ENCODE measurements at regions not wholly inside any gene's neighbourhood (a gene's known extent, or its start where the extent isn't known, plus 50 kb on each side); places are given as distances from the start of the nearest gene placed in this dataset.

- 51 to 63% methylated on average over 3 of the region's 3 CpGs for WGBS, 2 donors
- Histone ChIP-seq H3K4me1 (no peaks in the 10 kb centered on the region), H3K4me3 (no peak overlapping the region), H3K9me3 (no peaks in the 10 kb centered on the region), H3K27ac (no peak overlapping the region), H3K36me3 (replicated peaks in 1 of 2; ENCODE audit: insufficient read depth in 1 of 2, low read depth in 2 of 2) (no peaks in the 10 kb centered on the region), H3K27me3 (no peaks in the 10 kb centered on the region)
- DNase-seq: no peak
- ATAC-seq: no peak
- no peak for TF ChIP-seq CTCF (IDR thresholded peaks at IDR 0.05)
- no peak for TF ChIP-seq POLR2A (IDR thresholded peaks at IDR 0.05)
- intact Hi-C loops (cut with DNase I): no loop called here
Measured at GRCh38 chr5:89097103-89097502, 214.1 kb upstream of the MEF2C start.

GRCh38 chr5:89095341-89095740 lies 212.4 kb upstream of the MEF2C start:
- ATAC-seq: no peak
- WGBS, 2 donors: 94 to 95% methylated on average over 2 of the region's 2 CpGs
- intact Hi-C loops (cut with DNase I): no loop called here

GRCh38 chr5:89090037-89090436 lies 207.1 kb upstream of the MEF2C start:
- intact Hi-C loops (cut with DNase I): no loop called here

More at GRCh38 chr5:89095341-89095740, 212.4 kb upstream of the MEF2C start:
- no peaks in the 10 kb centered on the region for H3K9me3 ChIP-seq
- H3K4me3 ChIP-seq: no peak overlapping the region
- no peak for DNase-seq
- TF ChIP-seq POLR2A (IDR thresholded peaks at IDR 0.05) (no peak), CTCF (IDR thresholded peaks at IDR 0.05) (no peak)
- no peaks in the 10 kb centered on the region for H3K27me3 ChIP-seq
- no peaks in the 10 kb centered on the region for H3K36me3 ChIP-seq (replicated peaks in 1 of 2; ENCODE audit: insufficient read depth in 1 of 2, low read depth in 2 of 2)
- no peaks in the 10 kb centered on the region for H3K4me1 ChIP-seq
- H3K27ac ChIP-seq: no peak overlapping the region

GRCh38 chr5:89087551-89088318 lies 204.8 kb upstream of the MEF2C start:
- TF ChIP-seq CTCF (IDR thresholded peaks at IDR 0.05) (no peak), POLR2A (IDR thresholded peaks at IDR 0.05) (no peak)

More at GRCh38 chr5:89090037-89090436, 207.1 kb upstream of the MEF2C start:
- Histone ChIP-seq H3K4me1 (no peaks in the 10 kb centered on the region), H3K36me3 (replicated peaks in 1 of 2; ENCODE audit: insufficient read depth in 1 of 2, low read depth in 2 of 2) (no peaks in the 10 kb centered on the region), H3K27me3 (no peaks in the 10 kb centered on the region), H3K9me3 (no peaks in the 10 kb centered on the region), H3K27ac (no peak overlapping the region), H3K4me3 (no peak overlapping the region)
- whole genome bisulfite sequencing, 2 donors: 86 to 94% methylated on average over 1 of the region's 1 CpG
- no peak for ATAC-seq
- TF ChIP-seq POLR2A (IDR thresholded peaks at IDR 0.05): no peak
- TF ChIP-seq CTCF (IDR thresholded peaks at IDR 0.05): no peak
- DNase-seq: no peak

GRCh38 chr5:89087128-89087527 lies 204.1 kb upstream of the MEF2C start:
- intact Hi-C loops (cut with DNase I): no loop called here
- no peak overlapping the region for H3K27ac ChIP-seq
- H3K36me3 ChIP-seq (replicated peaks in 1 of 2; ENCODE audit: insufficient read depth in 1 of 2, low read depth in 2 of 2): no peaks in the 10 kb centered on the region
- no peak overlapping the region for H3K4me3 ChIP-seq
- TF ChIP-seq CTCF (IDR thresholded peaks at IDR 0.05): no peak
- TF ChIP-seq POLR2A (IDR thresholded peaks at IDR 0.05): no peak
- DNase-seq (no peak), ATAC-seq (no peak)
- H3K4me1 ChIP-seq: no peaks in the 10 kb centered on the region
- no peaks in the 10 kb centered on the region for H3K9me3 ChIP-seq
- WGBS, 2 donors: 68 to 79% methylated on average over 2 of the region's 2 CpGs
- H3K27me3 ChIP-seq: no peaks in the 10 kb centered on the region

More at GRCh38 chr5:89087551-89088318, 204.8 kb upstream of the MEF2C start:
- H3K4me3 ChIP-seq: no peak overlapping the region
- no peaks in the 10 kb centered on the region for H3K36me3 ChIP-seq (replicated peaks in 1 of 2; ENCODE audit: insufficient read depth in 1 of 2, low read depth in 2 of 2)
- no peak overlapping the region for H3K27ac ChIP-seq
- intact Hi-C loops (cut with DNase I): no loop called here
- DNase-seq (no peak), ATAC-seq (no peak)
- no peaks in the 10 kb centered on the region for H3K9me3 ChIP-seq
- H3K4me1 ChIP-seq: no peaks in the 10 kb centered on the region
- no peaks in the 10 kb centered on the region for H3K27me3 ChIP-seq
- WGBS, 2 donors: 59 to 70% methylated on average over 12 of the region's 12 CpGs
